GM21529 (cell line): ENCODE measurements at regions not wholly inside any gene's neighbourhood (a gene's known extent, or its start where the extent isn't known, plus 50 kb on each side); places are given as distances from the start of the nearest gene placed in this dataset.

Experiments used
- ATAC-seq: cut with Tn5 transposase; IDR thresholded peaks from one replicate; pipeline ENCODE4 v1.9.1; 2021; ENCODE audit not compliant: unreplicated experiment

DNA sequence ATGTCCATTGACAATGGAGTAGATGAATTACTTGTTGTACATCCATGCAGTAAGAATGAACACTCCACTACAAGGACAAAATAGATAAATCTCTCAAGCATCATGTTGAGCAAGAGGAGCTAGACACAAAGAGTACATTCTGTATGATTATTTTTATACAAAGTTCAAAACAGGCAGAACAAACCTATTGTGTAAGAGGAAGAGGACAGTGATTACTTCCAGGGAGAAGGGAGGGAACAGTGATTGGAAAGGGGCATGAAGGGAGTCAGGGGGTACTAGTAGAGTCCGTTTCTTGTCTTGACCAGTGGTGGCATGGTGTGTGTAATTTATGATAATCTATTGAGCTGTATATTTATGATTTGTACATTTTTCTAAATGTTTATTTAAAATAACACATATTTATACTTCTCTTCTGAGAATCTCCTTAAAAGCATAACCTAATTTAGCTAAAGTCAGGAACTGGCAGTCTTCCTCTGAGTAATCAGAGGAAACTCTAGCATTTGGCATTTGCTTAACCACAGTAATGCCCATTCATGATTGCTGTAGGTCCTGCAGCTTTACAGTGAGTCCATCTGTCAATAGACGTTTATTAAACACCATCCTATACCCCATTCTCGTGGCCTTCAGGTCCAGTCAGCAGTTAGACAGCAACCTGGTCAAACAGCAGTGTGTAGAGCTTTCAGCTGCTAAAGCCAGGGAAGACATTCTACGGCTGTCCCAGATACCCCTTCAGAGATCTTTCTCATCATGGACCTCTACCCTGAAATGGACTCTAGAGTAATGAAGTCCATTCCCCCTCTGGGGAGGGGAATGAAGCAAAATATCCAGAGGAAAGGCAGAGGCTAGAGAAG lies 114.1 kb upstream of the GALNT2 start:
- ATAC-seq: no peak

DNA sequence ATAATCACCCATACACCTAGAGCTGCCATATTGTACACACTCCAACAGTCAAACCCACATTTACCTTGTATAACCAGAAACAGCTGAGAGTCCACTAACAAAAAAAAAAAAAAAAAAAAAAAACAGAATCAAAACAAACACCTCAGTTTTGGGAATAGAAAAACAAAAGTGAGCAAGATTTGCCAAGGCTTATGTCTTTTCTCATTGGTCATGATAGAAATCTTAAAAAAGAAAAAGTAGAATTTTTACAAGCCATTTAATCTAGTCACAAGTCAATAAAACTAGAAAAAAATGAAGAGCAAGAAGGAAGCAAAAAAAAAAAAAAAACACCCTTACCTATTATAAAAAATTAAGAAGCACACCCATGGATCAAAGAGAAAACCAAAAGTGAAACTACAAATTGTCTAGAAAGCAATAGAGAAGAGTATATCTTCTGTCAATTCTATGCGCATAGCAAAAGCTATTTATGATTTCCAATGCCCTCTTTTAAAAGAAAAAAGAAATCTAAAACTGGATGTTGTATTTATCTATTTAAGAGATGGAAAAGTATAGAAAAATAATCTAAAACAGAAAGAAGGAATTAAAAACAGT lies 113.2 kb upstream of the GALNT2 start:
- ATAC-seq: no peak

DNA sequence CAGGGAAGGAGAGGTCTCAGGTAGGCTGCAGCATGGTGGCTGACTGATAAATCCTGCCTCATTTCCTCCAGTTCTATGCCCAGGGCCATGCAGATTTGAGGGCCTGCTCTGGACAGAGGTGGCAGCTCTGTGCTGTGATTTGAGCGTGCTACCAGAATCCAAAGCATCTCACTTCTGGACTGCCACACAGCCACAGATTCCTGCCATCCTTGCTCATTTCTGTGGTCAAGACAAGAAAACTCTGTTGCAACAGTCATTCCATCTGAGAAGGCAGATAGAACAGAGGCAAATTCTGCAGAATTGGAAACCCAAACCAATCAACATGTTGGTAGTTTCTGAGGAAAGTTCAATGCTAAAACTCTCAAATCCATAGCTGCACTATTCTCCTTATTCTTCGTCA lies 102.8 kb upstream of the GALNT2 start:
- ATAC-seq: no peak

DNA sequence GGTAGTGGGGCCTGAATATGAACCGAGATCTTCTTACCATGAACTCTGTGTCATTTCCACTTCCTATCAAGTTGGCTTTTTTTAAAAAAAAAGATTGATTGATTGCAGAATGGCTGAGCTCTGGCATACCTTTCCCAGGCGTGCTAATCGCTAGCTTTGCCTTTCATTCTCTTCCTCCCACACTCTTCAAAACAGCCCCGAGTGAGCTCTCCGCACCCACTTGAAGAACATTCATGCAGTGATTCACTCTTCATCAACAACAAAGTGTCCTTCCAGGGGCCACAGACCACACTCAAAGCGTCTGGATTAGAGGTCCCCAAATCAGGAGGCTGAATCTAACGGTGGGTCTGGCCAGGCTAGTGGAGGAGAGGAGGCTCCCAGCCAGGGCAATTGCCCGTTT lies 96.3 kb upstream of the GALNT2 start:
- no peak for ATAC-seq

DNA sequence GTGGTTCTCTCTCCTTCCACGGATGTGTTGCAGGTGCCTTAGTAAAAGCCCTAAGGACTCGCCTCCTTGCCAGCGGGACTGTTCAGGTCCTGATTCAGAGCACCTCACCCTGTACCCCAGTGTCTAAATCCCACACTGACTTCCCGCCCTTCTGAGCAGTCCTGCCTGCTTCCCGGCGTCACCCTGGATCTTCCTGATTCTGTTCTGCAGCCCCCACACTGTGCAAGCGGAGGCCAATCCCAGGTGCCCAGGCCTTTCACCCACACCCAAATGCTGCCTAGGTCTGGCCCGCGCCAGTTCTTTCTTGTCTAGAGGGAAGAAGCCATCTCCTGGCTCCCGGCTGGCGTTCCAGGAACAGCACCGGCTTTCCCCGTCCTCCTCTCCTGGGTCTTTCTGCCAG lies 95.9 kb upstream of the GALNT2 start:
- no peak for ATAC-seq

DNA sequence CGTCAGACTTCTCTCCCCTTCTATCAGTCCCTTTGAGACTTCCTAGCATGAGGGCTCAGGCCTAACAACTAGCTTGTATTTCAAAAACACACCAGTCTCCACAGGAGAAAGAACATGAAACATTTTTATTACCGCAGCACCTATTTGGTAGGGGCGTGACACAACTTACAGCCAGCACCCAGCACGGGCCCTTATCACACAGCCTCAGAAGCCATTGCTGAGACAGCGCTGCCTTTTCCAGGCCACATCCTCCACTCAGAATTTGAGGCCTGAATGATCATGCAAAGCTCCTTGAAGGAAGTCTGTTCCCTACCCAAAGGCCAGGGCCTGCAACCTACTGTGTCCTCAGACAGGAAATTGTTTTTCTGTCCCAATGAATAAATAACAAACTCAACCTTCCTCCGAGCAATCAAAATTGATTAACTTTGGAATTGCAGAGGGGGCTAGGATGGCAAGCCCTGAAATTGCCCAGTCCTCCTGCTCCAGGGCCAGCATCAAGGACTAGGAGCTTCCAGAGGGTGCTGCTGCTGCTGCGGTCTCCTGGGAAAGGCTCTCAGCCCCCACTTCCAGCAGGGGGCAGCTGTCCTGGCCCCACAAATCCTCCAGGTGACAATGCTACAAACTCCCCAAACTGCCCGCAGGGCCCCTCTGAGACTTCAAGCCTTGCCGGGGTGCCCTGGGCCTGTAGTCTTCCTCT lies 94.3 kb upstream of the GALNT2 start:
- no peak for ATAC-seq

DNA sequence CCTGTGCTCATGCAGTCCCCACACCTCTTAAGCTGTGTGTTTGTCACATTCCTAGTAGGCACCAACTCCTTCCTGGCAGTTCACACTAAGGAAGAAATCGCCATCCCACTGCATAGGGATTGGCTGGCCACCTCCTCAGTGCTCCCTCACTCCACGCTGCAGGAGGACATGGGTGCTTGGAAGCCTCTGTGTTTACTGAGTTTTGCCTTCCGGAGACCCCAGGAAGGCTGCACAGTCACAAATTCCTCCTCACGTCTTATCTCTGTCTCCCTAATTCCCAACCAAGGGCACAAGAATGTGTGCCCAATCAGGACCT lies 93.8 kb upstream of the GALNT2 start:
- ATAC-seq: no peak

DNA sequence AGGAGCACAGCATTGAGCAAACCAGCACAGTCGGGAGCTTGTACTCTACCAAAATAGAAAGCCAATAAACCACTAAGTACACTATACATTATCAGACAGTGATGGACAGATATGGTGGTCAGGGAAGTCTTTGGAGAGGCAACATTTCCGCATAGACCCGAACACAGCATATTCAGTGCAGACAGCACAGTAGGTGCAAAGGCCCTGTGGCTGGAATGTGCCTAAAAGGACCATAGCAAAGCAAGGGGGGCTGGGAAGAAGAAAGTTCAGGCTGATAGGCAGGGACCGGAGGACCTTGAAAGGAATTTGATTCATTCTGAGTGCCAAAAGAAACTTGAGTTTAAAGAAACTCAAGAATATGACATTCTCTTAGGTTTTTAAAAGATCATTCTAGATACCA lies 92.0 kb upstream of the GALNT2 start:
- ATAC-seq: no peak

DNA sequence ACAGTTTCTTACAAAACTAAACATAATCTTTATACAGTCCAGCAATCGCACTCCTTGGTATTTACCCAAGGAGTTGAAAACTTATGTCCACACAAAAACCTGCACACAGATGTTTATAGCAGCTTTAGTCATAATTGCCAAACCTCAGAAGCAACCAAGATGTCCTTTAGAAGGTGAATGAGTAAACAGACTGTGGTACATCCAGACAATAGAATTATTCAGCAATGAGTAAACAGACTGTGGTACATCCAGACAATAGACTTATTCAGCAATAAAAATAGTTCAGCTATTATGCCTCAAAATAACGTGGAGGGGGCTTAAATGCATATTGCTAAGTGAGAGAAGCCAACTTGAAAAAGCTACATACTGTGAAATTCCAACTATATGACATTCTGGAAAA lies 87.0 kb upstream of the GALNT2 start:
- no peak for ATAC-seq

DNA sequence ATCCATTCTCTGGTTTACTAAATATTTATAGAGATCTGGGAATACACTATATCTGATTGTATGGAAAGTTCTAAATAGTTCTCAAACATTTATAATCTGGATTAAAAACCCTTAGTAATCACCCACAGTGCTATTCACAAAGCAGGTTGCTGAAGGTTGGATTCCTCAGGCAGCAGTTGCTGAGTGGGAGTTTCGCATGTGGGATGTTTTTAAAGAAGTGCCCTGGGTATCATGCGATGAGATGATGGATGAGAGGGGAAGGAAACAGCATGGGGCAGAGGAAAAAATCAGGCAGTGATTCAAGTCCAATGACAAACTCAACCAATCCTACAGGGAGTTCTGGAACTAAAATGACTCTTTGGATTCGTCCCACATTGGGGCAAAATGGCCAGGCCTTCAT lies 85.3 kb upstream of the GALNT2 start:
- ATAC-seq: no peak

DNA sequence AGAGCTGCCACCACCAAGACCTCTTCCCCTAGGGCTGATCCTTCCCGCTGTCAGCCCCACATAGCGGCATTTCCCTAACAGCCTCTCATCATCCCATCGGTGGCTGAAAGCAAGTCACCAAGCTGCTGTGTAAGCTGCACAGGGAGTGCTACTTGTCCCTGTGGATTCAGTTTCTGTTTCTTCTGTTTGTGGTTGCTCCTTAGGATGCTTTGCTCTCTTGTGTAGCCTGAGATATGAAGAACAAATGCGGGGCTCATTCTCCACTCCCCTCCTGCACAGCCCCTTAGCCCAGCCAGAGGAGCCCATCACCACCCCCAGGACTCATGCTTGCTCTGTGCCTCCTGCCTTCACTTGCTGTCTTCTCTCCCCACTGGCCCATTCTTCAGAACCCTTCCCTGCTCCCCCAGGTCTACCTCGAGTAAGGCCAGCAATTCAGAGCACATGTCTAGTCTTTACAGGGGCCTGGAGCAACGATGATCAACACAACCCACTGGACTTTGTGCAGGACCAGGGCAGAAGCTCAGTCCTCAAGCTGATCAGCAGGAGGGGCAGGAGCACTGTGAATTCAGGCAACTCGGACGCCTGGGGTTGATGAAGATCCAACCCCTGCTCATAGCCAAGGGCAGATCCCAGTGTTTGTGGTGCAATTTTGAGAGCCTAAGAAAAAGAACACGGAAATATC lies 82.6 kb upstream of the GALNT2 start:
- ATAC-seq: no peak

DNA sequence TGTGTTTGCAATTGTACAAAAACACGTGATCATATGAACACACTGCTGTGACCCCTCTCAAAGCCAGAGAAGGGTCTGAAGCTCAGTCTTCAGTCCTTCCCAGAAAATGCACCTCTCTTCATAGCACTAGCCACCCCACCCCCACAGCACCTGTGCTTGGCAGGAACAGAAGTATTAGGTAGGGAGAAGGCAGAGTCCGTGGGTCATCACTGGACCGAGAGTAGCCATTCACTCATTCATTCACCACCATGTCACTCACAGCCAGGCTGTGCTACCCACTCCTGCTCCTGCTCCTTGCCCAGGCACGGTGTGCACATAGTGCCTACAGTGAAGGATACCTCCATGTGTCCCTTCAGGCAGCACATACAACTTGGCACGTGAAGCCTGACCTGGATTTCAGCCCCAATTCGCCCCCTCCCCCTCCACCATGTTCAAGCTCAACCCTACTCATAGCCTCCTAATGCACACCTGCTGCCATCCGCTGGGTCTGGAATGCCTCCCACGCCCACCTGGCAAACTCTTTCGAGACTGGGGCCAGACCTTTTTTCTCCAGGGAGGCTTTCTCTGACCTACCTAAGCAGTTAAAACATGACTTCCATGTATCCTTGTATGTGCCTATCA lies 81.9 kb upstream of the GALNT2 start:
- ATAC-seq: no peak

DNA sequence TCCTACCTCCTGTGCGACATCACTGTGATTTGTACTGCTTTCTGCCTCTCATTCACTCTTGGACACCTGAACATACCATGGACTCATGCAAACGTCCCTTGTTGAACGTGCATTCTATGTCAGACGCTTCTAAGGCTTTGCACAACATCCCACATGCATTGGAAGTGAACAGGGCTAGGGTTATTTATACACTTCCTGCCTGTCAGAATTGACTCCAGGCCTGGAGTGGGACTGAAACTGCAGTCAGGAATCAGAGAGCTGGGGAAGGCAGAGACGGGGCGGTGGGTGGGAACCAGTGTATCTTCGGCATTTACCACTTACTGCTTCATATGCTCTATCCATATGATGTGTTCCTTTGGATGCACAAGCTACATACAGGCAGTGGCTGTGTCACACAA lies 81.4 kb upstream of the GALNT2 start:
- no peak for ATAC-seq

DNA sequence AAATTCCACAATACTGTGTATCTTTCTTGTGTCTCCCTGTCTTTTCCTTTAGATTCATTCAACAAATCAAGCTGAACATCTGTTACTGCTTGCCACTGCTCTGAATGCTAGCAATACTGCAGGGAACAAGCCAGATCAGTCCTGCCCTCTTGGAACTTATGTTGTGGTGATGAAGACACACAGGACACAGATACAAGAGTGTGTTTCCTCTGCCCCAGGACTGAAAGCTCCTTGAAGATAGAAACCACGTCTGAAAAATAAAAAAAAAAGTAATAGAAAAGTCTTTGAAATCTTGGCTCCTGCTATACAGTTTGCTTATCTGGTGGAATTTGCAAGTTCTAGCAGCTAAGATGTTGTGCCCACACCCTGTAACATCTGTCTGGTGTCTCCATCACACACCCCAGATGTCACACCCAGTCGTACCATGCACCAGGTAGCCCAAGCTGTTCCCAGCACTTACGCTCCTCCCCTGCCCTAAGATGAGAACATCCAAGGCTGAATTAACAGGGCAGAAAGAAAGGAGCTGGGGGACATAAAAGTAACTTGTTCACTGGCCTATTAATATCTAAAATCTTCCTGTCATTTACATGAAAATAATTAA lies 80.2 kb upstream of the GALNT2 start:
- no peak for ATAC-seq

DNA sequence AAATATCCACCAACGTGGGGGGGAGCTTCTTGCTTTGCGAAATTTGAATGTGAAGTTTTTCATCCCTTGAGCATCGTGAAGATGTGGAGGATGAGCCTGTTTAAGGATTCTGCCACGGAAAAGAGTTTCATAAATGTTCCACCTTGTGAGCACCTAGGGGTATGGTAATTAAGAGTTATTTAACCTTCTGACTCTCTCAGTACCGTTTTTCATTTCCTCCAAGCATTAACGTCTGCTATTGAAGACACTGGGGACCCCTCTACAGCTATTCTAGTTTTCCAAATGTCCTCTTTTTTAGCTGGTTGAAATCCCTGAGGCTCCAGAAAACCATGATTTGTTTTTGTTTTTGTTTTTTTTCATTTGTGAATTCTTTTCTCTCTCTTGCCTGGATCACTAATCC lies 79.1 kb upstream of the GALNT2 start:
- no peak for ATAC-seq

DNA sequence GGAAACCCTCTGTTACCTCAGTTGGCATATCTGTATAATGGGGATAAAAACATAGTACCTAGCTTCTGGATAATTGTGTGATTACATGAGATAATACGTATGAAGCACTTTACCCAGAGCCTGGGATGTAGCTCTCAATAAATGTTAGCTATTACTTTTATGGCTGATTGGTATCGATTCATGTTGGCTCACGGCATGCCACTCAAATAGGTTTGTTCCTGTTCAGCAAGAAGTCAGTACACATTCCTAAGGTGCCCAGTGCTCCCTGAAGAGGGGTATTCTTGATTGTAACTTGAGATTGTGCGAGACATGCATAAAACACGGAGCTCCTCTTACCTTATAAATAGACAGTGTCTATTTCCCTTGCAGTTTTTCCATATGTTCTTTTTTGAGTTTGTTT lies 78.5 kb upstream of the GALNT2 start:
- ATAC-seq: no peak

DNA sequence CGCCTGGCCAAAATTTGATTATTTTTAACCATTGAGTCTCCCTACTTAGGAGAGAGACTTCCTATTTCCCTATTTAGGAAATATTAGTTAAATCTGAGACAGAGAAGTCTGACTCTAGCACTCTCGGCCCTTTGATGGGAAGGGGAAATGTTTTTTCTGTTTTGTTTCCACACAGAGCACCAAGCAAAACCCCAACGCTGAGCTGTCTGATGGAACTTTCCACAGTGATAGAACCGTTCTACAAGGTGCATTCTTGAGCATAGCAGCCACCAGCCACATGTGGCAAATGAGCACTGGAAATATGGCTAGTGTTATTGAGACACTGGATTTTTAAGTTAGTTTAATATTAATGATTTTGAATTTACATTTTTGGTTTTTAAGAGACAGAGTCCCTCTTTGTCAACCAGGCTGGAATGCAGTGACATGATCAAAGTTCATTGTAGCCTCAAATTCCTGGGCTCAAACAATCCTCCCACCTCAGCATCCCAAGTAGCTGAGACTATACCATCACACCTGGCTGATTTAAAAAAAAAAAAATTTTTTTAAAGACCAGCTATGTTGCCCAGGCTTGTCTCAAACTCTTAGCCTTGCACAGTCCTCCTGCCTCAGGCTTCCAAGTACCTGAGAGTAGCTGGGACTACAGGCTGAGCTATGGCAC lies 77.3 kb upstream of the GALNT2 start:
- no peak for ATAC-seq

DNA sequence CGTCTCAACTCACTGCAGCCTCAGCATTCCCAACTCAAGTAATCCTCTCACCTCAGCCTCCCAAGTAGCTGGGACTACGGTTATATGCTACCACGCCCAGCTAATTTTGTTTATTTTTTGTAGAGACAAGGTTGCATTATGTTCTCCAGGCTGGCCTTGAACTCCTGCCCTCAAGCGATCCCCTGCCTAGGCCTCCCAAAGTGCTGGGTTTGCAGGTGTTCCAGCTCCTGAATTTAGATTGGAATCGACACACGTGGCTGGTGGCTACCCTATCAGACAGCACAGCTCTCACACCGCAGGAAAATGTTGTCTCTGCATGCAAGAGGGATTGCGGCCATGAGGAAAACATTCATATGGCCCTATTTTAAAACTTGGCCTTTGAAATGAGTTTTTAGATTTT lies 76.7 kb upstream of the GALNT2 start:
- no peak for ATAC-seq

DNA sequence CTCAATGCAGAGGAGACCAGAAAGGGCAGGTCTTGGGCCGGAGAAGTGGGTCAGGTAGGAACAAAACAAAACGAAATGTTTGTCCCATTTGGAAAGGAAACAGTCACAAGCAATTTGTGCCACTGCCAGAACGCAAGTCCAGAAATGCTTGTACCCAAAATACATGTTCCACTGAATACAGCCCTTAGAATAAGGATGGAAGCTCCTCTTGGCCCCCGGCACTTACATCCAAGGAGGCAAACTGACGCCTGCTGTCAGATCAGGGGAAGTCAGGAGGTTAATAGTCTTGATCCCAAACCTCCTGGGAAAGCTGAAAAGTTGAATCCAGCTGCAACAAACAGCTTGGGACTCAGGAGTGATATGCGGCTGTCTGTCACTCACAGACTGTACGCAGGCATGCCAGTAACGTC lies 75.9 kb upstream of the GALNT2 start:
- ATAC-seq: no peak

DNA sequence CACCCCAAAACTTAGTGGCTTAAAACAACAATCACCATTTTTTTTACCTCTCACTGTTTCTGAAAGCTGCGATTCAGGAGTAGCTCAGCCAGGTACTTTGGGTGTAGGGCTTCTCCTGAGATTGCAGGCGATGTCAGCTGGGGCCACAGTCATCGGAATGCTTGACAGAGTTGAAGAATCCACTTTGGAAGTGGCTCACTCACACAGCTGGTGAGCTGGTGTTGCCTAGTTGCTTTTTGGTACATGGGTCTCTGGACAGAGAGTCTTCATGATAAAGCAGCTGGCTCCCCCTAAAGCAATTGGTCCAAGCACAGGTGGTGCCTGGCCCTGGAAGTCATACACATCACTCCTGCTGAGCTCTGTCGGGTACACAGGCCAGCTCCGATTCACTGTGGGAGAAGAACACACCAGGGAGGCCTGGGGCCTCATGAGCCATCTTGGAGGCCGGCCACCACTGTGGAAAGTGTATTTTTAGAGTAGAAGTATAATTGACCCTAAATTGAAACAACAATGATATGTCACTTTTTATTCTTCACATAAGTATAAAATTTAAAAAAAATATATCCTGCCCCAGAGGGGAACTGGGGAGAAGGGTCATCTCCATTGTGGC lies 75.2 kb upstream of the GALNT2 start:
- ATAC-seq: no peak
